ENCODE measurements at regions not wholly inside any gene's neighbourhood (a gene's known extent, or its start where the extent isn't known, plus 50 kb on each side); places are given as distances from the start of the nearest gene placed in this dataset.

DNA sequence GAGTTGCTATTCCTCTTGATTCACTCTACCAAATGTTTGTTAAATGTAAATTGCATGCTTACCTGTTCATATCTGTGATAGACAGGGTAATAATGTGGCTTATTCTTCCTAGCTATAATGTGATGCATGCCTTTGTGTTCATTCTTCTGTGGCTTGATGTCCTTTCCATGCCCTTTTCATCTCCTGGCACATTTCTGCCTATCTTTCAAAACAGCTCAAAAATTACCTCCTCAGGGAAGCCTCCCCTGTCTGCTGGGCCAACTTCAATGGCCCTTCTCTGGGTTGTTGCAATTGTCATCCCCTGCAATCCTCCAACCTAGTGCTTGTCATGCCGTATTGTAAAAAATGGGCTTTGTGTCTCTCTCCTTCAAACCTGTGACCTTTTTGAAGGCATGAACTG, 52.8 kb upstream of the LHCGR start:
- TF ChIP-seq GATA2 (IDR thresholded peaks at IDR 0.05; ENCODE audit: low read depth, low read length) (no peak), GATA3 (IDR thresholded peaks at IDR 0.05; ENCODE audit: low read depth, low read length) (no peak)
